HG03354 (cell line): ENCODE measurements at regions not wholly inside any gene's neighbourhood (a gene's known extent, or its start where the extent isn't known, plus 50 kb on each side); places are given as distances from the start of the nearest gene placed in this dataset.

Experiments used
- ATAC-seq: cut with Tn5 transposase; IDR thresholded peaks from one replicate; pipeline ENCODE4 v1.9.1; 2021; ENCODE audit warnings: mild to moderate bottlenecking; ENCODE audit not compliant: unreplicated experiment, poor library complexity, severe bottlenecking

DNA sequence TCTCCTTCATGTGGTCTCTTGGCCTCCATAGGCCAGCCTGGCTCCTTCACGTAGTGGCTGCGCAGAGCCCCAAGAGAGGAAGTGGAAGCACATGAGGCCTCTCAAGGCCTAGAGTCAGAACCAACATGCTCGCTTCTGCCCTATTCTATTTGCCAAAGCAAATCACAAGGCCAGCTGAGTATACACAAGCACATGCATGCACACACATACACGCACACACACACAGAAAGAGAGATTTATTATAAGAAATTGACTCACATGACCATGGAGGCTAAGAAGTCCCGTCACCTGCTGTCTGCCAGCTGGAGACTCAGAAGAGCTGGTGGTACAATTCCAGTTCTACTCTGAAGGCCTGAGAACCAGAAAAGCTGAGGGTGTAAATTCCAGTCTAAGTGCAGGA lies 64.3 kb upstream of the NRP1 start:
- no peak for ATAC-seq

- ATAC-seq, result no peak
Measured at GRCh38 chr10:33396938-33397337, 62.5 kb upstream of the NRP1 start.

DNA sequence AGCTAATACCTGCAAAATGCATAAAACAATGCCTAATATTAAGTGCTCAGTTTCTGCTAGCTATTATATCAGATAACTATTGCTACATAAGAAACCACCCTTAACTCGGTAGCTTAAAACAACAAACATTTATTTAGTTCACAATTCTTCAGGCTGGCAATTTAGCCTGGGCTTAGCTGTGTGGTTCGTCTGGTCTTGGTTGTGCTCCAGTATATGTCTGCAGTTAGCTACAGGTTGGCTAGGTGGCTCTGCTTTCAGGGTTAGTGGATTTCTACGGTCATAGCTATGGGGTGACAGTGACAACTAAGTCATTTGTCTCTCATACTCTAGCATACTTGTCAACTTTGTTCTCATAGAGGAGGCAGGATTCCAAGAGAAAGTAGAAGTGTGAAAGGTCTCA lies 61.8 kb upstream of the NRP1 start:
- no peak for ATAC-seq

- no peak for ATAC-seq
Measured at GRCh38 chr10:33395201-33395600, 60.7 kb upstream of the NRP1 start.

- ATAC-seq, result no peak
Measured at GRCh38 chr10:33392706-33393105, 58.2 kb upstream of the NRP1 start.

DNA sequence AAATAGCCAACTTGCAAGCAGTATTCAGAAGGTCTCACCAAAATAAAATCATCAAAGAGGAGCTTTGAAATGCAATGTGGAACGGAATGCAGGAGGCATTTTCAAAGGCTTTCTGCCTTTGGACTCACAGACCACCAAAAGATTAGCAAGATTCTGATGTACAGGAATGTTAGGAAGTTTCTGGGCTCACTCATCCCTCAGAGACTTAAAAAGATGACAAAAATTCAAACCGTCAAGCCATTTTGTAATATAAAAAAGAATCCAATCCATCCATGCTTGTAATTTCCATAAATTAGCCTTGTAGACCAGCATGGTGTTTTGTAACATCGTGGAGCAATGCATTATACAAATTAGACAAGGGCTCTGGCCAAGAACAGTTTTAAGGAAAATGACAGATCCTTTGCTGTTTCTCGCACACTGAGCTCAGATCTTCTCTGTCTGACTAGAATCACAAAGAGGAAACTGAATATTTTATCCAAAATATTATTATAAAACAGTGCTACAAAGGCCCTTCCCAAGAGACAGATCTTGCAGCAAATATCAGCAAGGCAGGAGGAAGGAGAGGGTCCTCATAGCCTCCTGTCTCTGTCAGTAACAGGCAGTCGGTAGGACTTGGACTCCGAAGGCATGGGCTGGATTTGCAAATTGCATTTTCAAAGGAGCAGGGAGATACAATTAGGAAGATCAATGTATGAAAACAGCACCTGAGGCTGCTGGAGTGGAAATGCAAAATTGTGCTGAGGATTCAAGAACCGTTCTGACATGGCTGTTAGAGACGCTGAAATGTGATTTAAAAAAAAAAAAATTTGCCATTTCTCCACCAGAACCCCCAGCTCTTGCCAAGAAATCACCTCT lies 57.4 kb upstream of the NRP1 start:
- ATAC-seq, result no peak

GRCh38 chr10:33390046-33390445 lies 55.6 kb upstream of the NRP1 start:
- ATAC-seq, result no peak

DNA sequence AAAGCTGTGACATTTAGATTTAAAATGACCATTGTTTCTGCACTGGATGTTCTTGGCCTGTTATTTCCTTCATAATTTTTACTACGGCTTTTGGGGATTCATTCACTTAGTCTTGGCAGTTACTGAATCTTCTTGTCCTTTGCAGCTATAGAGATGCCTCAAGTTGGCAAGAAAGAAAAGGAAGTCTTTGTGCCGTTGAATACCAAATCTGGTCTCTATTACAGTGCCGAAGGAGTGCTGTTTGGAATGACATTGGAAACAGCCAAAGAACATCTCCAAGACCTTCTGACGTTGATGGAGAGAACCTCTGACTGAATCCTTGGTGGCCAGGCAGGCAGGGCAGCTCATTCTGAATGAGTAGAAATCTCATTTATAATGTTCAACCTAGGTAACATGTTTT lies 54.3 kb upstream of the NRP1 start:
- ATAC-seq, result no peak

GRCh38 chr10:33388382-33388781 lies 53.9 kb upstream of the NRP1 start:
- no peak for ATAC-seq

GRCh38 chr10:33387720-33388119 lies 53.3 kb upstream of the NRP1 start:
- ATAC-seq, result no peak

- no peak for ATAC-seq
Measured at GRCh38 chr10:33386926-33387325, 52.5 kb upstream of the NRP1 start.

GRCh38 chr10:33385686-33386085 lies 51.2 kb upstream of the NRP1 start:
- no peak for ATAC-seq

- no peak for ATAC-seq
Measured at GRCh38 chr10:33385015-33385414, 50.5 kb upstream of the NRP1 start.
